ENCODE measurements at regions not wholly inside any gene's neighbourhood (a gene's known extent, or its start where the extent isn't known, plus 50 kb on each side); places are given as distances from the start of the nearest gene placed in this dataset.

DNA sequence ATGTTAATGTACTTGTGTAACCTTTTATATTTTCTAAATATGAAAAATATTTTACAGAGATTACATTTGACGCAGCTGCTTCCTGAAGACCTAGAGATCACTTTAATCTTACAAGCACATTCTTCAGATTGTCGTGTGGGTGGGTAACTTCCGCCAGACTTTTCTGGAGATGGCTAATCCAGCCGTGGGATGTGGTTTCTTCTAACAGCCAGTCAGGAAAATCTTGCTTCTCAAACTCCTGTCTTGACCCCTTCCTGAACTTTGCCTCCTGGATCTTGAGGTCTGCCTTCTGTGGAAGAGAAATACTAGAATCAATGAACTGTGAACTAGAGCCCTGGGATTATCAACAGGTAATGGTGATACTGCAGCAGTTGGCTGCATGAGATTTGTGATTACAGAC is 401.6 kb upstream of the TNP1 start:
- no peak for DNase-seq
- no peaks in the 10 kb centered on the region for H3K9me2 ChIP-seq
- no peaks in the 10 kb centered on the region for H4K20me1 ChIP-seq (ENCODE audit: insufficient read depth)
- H3K9ac ChIP-seq, result no peak overlapping the region
- H3K4me1 ChIP-seq (ENCODE audit: control insufficient read depth in 1 of 2, insufficient read depth in 2 of 2, low read depth in 1 of 2, low read length in 1 of 2), result no peaks in the 10 kb centered on the region
- H3F3A ChIP-seq (replicated peaks; ENCODE audit: insufficient read depth), result no peaks in the 10 kb centered on the region
- no peaks in the 10 kb centered on the region for H3K9me3 ChIP-seq
- no peak overlapping the region for H3K4me3 ChIP-seq (ENCODE audit: low read depth in 2 of 2, low read length in 1 of 2)
- TF ChIP-seq, protein P1, sequence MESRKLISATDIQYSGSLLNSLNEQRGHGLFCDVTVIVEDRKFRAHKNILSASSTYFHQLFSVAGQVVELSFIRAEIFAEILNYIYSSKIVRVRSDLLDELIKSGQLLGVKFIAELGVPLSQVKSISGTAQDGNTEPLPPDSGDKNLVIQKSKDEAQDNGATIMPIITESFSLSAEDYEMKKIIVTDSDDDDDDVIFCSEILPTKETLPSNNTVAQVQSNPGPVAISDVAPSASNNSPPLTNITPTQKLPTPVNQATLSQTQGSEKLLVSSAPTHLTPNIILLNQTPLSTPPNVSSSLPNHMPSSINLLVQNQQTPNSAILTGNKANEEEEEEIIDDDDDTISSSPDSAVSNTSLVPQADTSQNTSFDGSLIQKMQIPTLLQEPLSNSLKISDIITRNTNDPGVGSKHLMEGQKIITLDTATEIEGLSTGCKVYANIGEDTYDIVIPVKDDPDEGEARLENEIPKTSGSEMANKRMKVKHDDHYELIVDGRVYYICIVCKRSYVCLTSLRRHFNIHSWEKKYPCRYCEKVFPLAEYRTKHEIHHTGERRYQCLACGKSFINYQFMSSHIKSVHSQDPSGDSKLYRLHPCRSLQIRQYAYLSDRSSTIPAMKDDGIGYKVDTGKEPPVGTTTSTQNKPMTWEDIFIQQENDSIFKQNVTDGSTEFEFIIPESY (IDR thresholded peaks at IDR 0.05; ENCODE audit: borderline replicate concordance, low read depth), result no peak
- TF ChIP-seq FOSL2 (IDR thresholded peaks at IDR 0.05; ENCODE audit: borderline replicate concordance, low read depth) (no peak), RCOR1 (IDR thresholded peaks at IDR 0.05; ENCODE audit: low read length) (no peak), ELF1 (IDR thresholded peaks at IDR 0.05) (no peak), JUND (IDR thresholded peaks at IDR 0.05) (no peak), TEAD4 (IDR thresholded peaks at IDR 0.05; ENCODE audit: borderline replicate concordance, insufficient read depth) (no peak), EP300 (IDR thresholded peaks at IDR 0.05; ENCODE audit: borderline replicate concordance in 1 of 2, low read depth in 1 of 2, low read length in 1 of 2) (no peak), MEF2A (IDR thresholded peaks at IDR 0.05; ENCODE audit: borderline replicate concordance, low read depth) (no peak), FOXM1 (IDR thresholded peaks at IDR 0.05; ENCODE audit: low read depth) (no peak), SMC3 (IDR thresholded peaks at IDR 0.05; ENCODE audit: low read depth, low read length) (no peak), NFIC (IDR thresholded peaks at IDR 0.05; ENCODE audit: borderline replicate concordance) (no peak), GABPA (IDR thresholded peaks at IDR 0.05; ENCODE audit: low read depth) (no peak), FOXJ3 (CRISPR knock-in tag; IDR thresholded peaks at IDR 0.05) (no peak), GATA2 (CRISPR knock-in tag; IDR thresholded peaks at IDR 0.05) (no peak), SIN3A (IDR thresholded peaks at IDR 0.05; ENCODE audit: borderline replicate concordance, low read depth, low read length) (no peak)
- TF ChIP-seq, protein P2, sequence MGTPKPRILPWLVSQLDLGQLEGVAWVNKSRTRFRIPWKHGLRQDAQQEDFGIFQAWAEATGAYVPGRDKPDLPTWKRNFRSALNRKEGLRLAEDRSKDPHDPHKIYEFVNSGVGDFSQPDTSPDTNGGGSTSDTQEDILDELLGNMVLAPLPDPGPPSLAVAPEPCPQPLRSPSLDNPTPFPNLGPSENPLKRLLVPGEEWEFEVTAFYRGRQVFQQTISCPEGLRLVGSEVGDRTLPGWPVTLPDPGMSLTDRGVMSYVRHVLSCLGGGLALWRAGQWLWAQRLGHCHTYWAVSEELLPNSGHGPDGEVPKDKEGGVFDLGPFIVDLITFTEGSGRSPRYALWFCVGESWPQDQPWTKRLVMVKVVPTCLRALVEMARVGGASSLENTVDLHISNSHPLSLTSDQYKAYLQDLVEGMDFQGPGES (IDR thresholded peaks at IDR 0.05; ENCODE audit: low read depth, low read length), result no peak
- TF ChIP-seq, protein P3, sequence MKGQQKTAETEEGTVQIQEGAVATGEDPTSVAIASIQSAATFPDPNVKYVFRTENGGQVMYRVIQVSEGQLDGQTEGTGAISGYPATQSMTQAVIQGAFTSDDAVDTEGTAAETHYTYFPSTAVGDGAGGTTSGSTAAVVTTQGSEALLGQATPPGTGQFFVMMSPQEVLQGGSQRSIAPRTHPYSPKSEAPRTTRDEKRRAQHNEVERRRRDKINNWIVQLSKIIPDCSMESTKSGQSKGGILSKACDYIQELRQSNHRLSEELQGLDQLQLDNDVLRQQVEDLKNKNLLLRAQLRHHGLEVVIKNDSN (IDR thresholded peaks at IDR 0.05; ENCODE audit: borderline replicate concordance, low read depth), result no peak
- TF ChIP-seq, protein P4, sequence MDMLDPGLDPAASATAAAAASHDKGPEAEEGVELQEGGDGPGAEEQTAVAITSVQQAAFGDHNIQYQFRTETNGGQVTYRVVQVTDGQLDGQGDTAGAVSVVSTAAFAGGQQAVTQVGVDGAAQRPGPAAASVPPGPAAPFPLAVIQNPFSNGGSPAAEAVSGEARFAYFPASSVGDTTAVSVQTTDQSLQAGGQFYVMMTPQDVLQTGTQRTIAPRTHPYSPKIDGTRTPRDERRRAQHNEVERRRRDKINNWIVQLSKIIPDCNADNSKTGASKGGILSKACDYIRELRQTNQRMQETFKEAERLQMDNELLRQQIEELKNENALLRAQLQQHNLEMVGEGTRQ (IDR thresholded peaks at IDR 0.05; ENCODE audit: borderline replicate concordance, low read depth, low read length), result no peak
- TF ChIP-seq, protein P5, sequence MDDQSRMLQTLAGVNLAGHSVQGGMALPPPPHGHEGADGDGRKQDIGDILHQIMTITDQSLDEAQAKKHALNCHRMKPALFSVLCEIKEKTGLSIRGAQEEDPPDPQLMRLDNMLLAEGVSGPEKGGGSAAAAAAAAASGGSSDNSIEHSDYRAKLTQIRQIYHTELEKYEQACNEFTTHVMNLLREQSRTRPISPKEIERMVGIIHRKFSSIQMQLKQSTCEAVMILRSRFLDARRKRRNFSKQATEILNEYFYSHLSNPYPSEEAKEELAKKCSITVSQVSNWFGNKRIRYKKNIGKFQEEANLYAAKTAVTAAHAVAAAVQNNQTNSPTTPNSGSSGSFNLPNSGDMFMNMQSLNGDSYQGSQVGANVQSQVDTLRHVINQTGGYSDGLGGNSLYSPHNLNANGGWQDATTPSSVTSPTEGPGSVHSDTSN (IDR thresholded peaks at IDR 0.05), result no peak
- TF ChIP-seq, protein P6, sequence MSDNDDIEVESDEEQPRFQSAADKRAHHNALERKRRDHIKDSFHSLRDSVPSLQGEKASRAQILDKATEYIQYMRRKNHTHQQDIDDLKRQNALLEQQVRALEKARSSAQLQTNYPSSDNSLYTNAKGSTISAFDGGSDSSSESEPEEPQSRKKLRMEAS (IDR thresholded peaks at IDR 0.05; ENCODE audit: low read depth), result no peak
- no peaks in the 10 kb centered on the region for H3K36me3 ChIP-seq (replicated peaks in 1 of 2; ENCODE audit: control insufficient read depth in 1 of 2, insufficient read depth in 2 of 2, low read length in 1 of 2)
- CTCF ChIA-PET, result interaction anchor here (1.2 kb wide), 1 partner anchor 9 kb away, joined by 3 read pairs; no protein-coding TSS in a partner anchor
- no peak overlapping the region for H2AFZ ChIP-seq (ENCODE audit: low read depth)
- no peaks in the 10 kb centered on the region for H3K79me2 ChIP-seq (ENCODE audit: insufficient read depth)
- WGBS (ENCODE audit: low lambda C conversion rate), result 73% methylated on average over 4 of the region's 4 CpGs
- H3K27me3 ChIP-seq (ENCODE audit: insufficient read depth), result no peaks in the 10 kb centered on the region
- no peak overlapping the region for H3K27ac ChIP-seq (ENCODE audit: low read depth in 2 of 2, low read length in 1 of 2)
- POLR2A ChIA-PET, result no interaction called here
- H3K4me2 ChIP-seq, result no peak overlapping the region
